Heart left ventricle (tissue), 13 donors: ENCODE measurements at regions not wholly inside any gene's neighbourhood (a gene's known extent, or its start where the extent isn't known, plus 50 kb on each side); places are given as distances from the start of the nearest gene placed in this dataset.

ENCODE experiments used
- POLR2A ChIP-seq, 2 donors: fragments of 450-650 bp; IDR thresholded peaks; one replicate each; pipeline ENCODE4 v1.6.1; 2017; ENCODE audit warnings: antibody characterized with exemption in 2 of 2, mild to moderate bottlenecking in 2 of 2, moderate library complexity in 2 of 2
- TF ChIP-seq, protein P1 (sequence below), 12 donors: fragments of 200-600 bp; sonication (generic) in 4 of 12; IDR thresholded peaks; one replicate each; pipeline versions ENCODE4 v1.5.0 to v1.8.0; 2018 to 2022; ENCODE audit warnings: antibody characterized with exemption in 12 of 12, mild to moderate bottlenecking in 5 of 12
- donor health status: ischemic (EF 13 %, LVEDD 7.1; RV severe dilation, severe dysfunction).
- donor health status: DM: no; HTN: yes; CAD: no.
- donor health status: DM: no; HTN: no; CAD: no.
- donor health status: ischemic (EF 25% LVEDD 6.9; RV normal size, moderate dysfunction).
- donor health status: ischemic (EF 25% LVEDD 5.7; RV mildly dilated, moderate dysfunction).
- donor health status: ischemic (EF 35%, LVEDD 5.7; RV mildly dilated, moderate dysfunction).
- donor health status: nonischemic (EF 11% LVEDD 7.7; RV severe dilation, severe dysfunction).
- donor health status: DM: yes; HTN: yes; CAD: no.
- donor health status: PGD.
- donor health status: ischemic (EF 29% LVEDD 5.4; RV normal size, mild dysfunction).
- donor health status: nonischemic (EF 23%, LVEDD 6.1; RV moderate dilation, normal function).

DNA sequence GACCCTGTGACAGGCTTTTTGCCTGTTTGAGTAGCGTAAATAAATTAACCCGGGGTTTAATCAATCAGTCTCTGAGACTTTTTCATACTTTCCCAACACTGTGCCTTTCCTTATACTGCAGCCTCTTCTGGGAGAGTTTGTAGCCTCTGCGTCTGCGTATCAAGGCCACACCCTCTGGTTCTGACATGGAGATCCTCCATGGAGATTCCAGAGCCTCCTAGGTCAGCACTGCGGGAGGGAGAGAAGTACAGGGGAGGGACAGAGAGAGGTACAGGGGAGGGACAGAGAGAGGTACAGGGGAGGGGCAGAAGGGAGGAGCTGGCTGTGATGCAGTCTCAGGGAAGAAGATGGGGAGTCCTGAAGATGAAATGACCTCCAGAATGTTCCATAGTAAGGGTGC, 166.0 kb downstream of the ARL4C start:
- TF ChIP-seq, protein P1, sequence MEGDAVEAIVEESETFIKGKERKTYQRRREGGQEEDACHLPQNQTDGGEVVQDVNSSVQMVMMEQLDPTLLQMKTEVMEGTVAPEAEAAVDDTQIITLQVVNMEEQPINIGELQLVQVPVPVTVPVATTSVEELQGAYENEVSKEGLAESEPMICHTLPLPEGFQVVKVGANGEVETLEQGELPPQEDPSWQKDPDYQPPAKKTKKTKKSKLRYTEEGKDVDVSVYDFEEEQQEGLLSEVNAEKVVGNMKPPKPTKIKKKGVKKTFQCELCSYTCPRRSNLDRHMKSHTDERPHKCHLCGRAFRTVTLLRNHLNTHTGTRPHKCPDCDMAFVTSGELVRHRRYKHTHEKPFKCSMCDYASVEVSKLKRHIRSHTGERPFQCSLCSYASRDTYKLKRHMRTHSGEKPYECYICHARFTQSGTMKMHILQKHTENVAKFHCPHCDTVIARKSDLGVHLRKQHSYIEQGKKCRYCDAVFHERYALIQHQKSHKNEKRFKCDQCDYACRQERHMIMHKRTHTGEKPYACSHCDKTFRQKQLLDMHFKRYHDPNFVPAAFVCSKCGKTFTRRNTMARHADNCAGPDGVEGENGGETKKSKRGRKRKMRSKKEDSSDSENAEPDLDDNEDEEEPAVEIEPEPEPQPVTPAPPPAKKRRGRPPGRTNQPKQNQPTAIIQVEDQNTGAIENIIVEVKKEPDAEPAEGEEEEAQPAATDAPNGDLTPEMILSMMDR (IDR thresholded peaks at IDR 0.05): no peak
- TF ChIP-seq POLR2A (IDR thresholded peaks at IDR 0.05): no peak
